ENCODE measurements at regions not wholly inside any gene's neighbourhood (a gene's known extent, or its start where the extent isn't known, plus 50 kb on each side); places are given as distances from the start of the nearest gene placed in this dataset.

GRCh38 chr4:96844858-96845490 lies 1005.1 kb downstream of the PDHA2 start:
- TF ChIP-seq GABPA (IDR thresholded peaks at IDR 0.05 in 1 of 2, conservative IDR thresholded peaks at IDR 0.05 in 1 of 2) (no peak), ZBTB33 (IDR thresholded peaks at IDR 0.05) (no peak), CTCF (IDR thresholded peaks at IDR 0.05; ENCODE audit: low read depth, low read length, missing input control) (no peak), HNF4A (conservative IDR thresholded peaks at IDR 0.05) (no peak), JUND (IDR thresholded peaks at IDR 0.05) (no peak), HNF4G (IDR thresholded peaks at IDR 0.05) (no peak), REST (IDR thresholded peaks at IDR 0.05) (no peak)

All from liver (tissue), 3 donors.